CD8-positive, alpha-beta memory T cell (primary cell): ENCODE measurements at regions not wholly inside any gene's neighbourhood (a gene's known extent, or its start where the extent isn't known, plus 50 kb on each side); places are given as distances from the start of the nearest gene placed in this dataset.

Experiments
- CTCF ChIA-PET: fragments of 350-600 bp; sonication (Branson Sonifier 250); formaldehyde crosslinking; loops from one replicate; lab custom pipeline; 2021; ENCODE audit warnings: antibody characterized with exemption; lab: Charles Lee
- POLR2A ChIA-PET: fragments of 350-600 bp; sonication (Branson Sonifier 250); formaldehyde crosslinking; loops from one replicate; lab custom pipeline; 2021; ENCODE audit warnings: antibody characterized with exemption; lab: Charles Lee
- DNase-seq, 5 donors: peaks; one replicate each; pipeline versions ENCODE4 v3.0.0 to v3.0.0-alpha.2; 2020 to 2022; ENCODE audit warnings: mixed read lengths in 1 of 5
- H3K27ac ChIP-seq: one replicate; pipeline ENCODE4 v1.7.0; 2013; ENCODE audit warnings: low read depth, mild to moderate bottlenecking, low read length, moderate library complexity
- H3K27me3 ChIP-seq: 2 replicates; pipeline ENCODE4 v1.7.0; 2013; ENCODE audit warnings: low read length, mild to moderate bottlenecking; ENCODE audit not compliant: insufficient read depth, poor library complexity, severe bottlenecking
- H3K36me3 ChIP-seq: 2 replicates; pipeline ENCODE4 v1.7.0; 2013; ENCODE audit warnings: mild to moderate bottlenecking, low read length, moderate library complexity; ENCODE audit not compliant: insufficient read depth
- H3K4me1 ChIP-seq: 2 replicates; pipeline ENCODE4 v1.7.0; 2013; ENCODE audit warnings: mild to moderate bottlenecking, low read length, moderate library complexity; ENCODE audit not compliant: insufficient read depth
- H3K4me3 ChIP-seq: 2 replicates; pipeline ENCODE4 v1.7.0; 2013; ENCODE audit warnings: mild to moderate bottlenecking, low read length
- H3K9me3 ChIP-seq: 2 replicates; pipeline ENCODE4 v1.7.0; 2013; ENCODE audit warnings: mild to moderate bottlenecking, low read length
- H3K27ac Mint-ChIP-seq, 8 donors: one replicate each; pipeline ENCODE4 v1.8.0; 2020 to 2021; ENCODE audit warnings: mixed read lengths in 8 of 8, mild to moderate bottlenecking in 6 of 8, inconsistent platforms in 3 of 8, moderate library complexity in 3 of 8
- H3K27me3 Mint-ChIP-seq, 2 donors: one replicate each; pipeline ENCODE4 v1.8.0; 2020 to 2021; ENCODE audit warnings: mixed read lengths in 2 of 2, mild to moderate bottlenecking in 1 of 2, moderate library complexity in 1 of 2
- H3K36me3 Mint-ChIP-seq, 3 donors: one replicate each; pipeline ENCODE4 v1.8.0; 2020 to 2021; ENCODE audit warnings: mixed read lengths in 3 of 3, inconsistent platforms in 1 of 3, mild to moderate bottlenecking in 1 of 3
- H3K4me1 Mint-ChIP-seq, 3 donors: one replicate each; pipeline ENCODE4 v1.8.0; 2020 to 2021; ENCODE audit warnings: mixed read lengths in 3 of 3, inconsistent platforms in 1 of 3, mild to moderate bottlenecking in 1 of 3
- H3K4me3 Mint-ChIP-seq, 7 donors: one replicate each; pipeline ENCODE4 v1.8.0; 2020 to 2021; ENCODE audit warnings: mixed read lengths in 7 of 7, mild to moderate bottlenecking in 6 of 7, moderate library complexity in 4 of 7, inconsistent platforms in 2 of 7
- H3K9me3 Mint-ChIP-seq, 5 donors: one replicate each; pipeline ENCODE4 v1.8.0; 2020 to 2022; ENCODE audit warnings: mixed read lengths in 5 of 5, mild to moderate bottlenecking in 3 of 5, moderate library complexity in 2 of 5, inconsistent platforms in 1 of 5

- H3K4me1 ChIP-seq, result no peaks in the 10 kb centered on the region
- H3K9me3 Mint-ChIP-seq, result no peaks in the 10 kb centered on the region
- H3K27ac ChIP-seq, result no peak overlapping the region
- peaks cover 0 to 5% (median 3%) of the 10 kb centered on the region in 3 donors for H3K36me3 Mint-ChIP-seq
- no peak overlapping the region for H3K4me3 Mint-ChIP-seq
- H3K27me3 ChIP-seq, result peaks cover 3% of the 10 kb centered on the region
- no peak overlapping the region for H3K27ac Mint-ChIP-seq
- CTCF ChIA-PET, result no interaction called here
- H3K27me3 Mint-ChIP-seq, result peaks cover 9 to 11% of the 10 kb centered on the region in 2 donors
- POLR2A ChIA-PET, result no interaction called here
- H3K4me3 ChIP-seq, result no peak overlapping the region
- H3K36me3 ChIP-seq, result no peaks in the 10 kb centered on the region
- no peaks in the 10 kb centered on the region for H3K9me3 ChIP-seq
- H3K4me1 Mint-ChIP-seq, result no peaks in the 10 kb centered on the region
- no peak for DNase-seq
Observed at GRCh38 chr6:40782355-40782754, 195.2 kb upstream of the LRFN2 start.

- POLR2A ChIA-PET, result no interaction called here
- no peak overlapping the region for H3K4me3 Mint-ChIP-seq
Observed at GRCh38 chr6:40780637-40781036, 193.5 kb upstream of the LRFN2 start.

DNA sequence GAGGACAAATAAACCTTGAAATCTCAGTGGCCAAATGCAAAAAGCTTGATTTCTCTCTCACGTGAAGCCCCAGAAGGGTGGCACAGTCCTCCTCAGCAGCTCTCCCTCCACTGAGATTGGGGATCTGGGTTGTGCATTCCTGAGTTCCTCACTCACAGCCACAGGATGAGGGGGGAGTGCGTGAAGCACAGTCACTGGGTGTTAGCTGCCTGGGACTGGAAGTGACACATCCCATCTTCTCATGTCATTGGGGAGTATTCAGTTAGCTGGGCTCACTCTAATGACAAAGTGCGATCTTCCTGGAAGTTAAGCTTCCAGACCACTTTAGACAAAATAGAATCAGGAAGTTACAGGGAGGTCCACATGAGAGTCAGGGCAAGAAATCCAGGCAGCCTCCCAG is 192.2 kb upstream of the LRFN2 start:
- Mint-ChIP-seq H3K36me3 (peaks cover 0 to 5% (median 0%) of the 10 kb centered on the region in 3 donors), H3K27me3 (peaks cover 5 to 9% of the 10 kb centered on the region in 2 donors), H3K4me1 (no peaks in the 10 kb centered on the region), H3K9me3 (no peaks in the 10 kb centered on the region), H3K27ac (no peak overlapping the region), H3K4me3 (no peak overlapping the region)
- Histone ChIP-seq H3K4me1 (no peaks in the 10 kb centered on the region), H3K9me3 (no peaks in the 10 kb centered on the region), H3K27me3 (peaks cover 3% of the 10 kb centered on the region), H3K36me3 (no peaks in the 10 kb centered on the region), H3K27ac (no peak overlapping the region), H3K4me3 (no peak overlapping the region)
- POLR2A ChIA-PET, result no interaction called here
- CTCF ChIA-PET, result no interaction called here
- DNase-seq, result no peak

More at GRCh38 chr6:40780637-40781036, 193.5 kb upstream of the LRFN2 start:
- CTCF ChIA-PET, result no interaction called here
- peaks cover 9 to 11% of the 10 kb centered on the region in 2 donors for H3K27me3 Mint-ChIP-seq
- H3K4me3 ChIP-seq, result no peak overlapping the region
- H3K9me3 ChIP-seq, result no peaks in the 10 kb centered on the region
- H3K27me3 ChIP-seq, result peaks cover 3% of the 10 kb centered on the region
- H3K36me3 Mint-ChIP-seq, result peaks cover 0 to 5% (median 3%) of the 10 kb centered on the region in 3 donors
- no peak overlapping the region for H3K27ac ChIP-seq
- H3K4me1 ChIP-seq, result no peaks in the 10 kb centered on the region
- H3K9me3 Mint-ChIP-seq, result no peaks in the 10 kb centered on the region
- H3K4me1 Mint-ChIP-seq, result no peaks in the 10 kb centered on the region
- H3K27ac Mint-ChIP-seq, result no peak overlapping the region
- no peak for DNase-seq
- no peaks in the 10 kb centered on the region for H3K36me3 ChIP-seq

DNA sequence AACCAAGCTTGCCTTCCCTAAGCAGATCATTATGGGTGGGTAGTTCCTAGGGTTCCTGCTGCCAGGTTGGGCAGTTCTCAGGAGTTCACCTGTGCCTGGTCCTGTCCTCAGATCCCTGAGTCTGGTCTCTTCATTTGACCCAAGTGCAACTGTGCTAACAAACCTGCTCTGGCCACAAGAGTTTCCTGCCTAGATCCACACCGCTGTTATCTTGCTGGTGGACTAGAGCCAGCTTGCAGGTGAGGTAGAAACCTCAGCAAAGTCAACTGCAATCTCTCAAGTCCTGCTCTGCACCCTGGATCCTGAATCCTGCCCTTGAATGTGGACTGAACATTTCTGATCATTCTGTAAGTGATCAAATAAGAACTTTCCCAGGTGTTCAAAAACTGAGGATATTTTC is 191.8 kb upstream of the LRFN2 start:
- Histone ChIP-seq H3K4me1 (no peaks in the 10 kb centered on the region), H3K9me3 (no peaks in the 10 kb centered on the region), H3K27me3 (peaks cover 3% of the 10 kb centered on the region), H3K27ac (no peak overlapping the region), H3K4me3 (no peak overlapping the region), H3K36me3 (no peaks in the 10 kb centered on the region)
- CTCF ChIA-PET, result no interaction called here
- Mint-ChIP-seq H3K36me3 (peaks cover 0 to 5% (median 0%) of the 10 kb centered on the region in 3 donors), H3K4me3 (no peak overlapping the region), H3K27me3 (peaks cover 5 to 9% of the 10 kb centered on the region in 2 donors), H3K9me3 (no peaks in the 10 kb centered on the region), H3K4me1 (no peaks in the 10 kb centered on the region), H3K27ac (no peak overlapping the region)
- no peak for DNase-seq
- POLR2A ChIA-PET, result no interaction called here

DNA sequence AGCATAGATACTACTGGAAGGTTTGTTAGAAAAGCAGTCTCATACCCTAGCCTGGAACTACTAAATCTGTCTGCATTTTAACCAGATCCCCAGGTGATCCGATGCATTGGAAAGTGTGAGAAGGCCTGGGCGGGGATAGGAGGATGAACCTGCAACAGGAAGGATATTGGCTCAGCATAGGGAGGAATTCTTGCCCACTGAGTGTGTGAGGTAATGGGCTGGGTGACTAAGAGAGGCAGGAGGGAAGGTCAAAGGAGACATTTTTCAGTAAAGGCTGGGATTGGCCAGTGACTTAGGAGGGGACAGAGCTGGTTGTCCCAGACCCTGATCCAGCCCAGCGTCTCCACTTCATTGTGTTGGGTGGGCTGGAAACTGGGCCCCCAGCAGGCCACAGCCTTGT is 191.0 kb upstream of the LRFN2 start:
- CTCF ChIA-PET, result no interaction called here
- no peak overlapping the region for H3K27ac Mint-ChIP-seq
- POLR2A ChIA-PET, result no interaction called here

GRCh38 chr6:40774932-40775331 is 187.8 kb upstream of the LRFN2 start:
- H3K9me3 ChIP-seq, result no peaks in the 10 kb centered on the region
- H3K9me3 Mint-ChIP-seq, result peaks cover 0 to 3% (median 0%) of the 10 kb centered on the region in 5 donors
- ChIA-PET CTCF (no interaction called here), POLR2A (no interaction called here)
- H3K27ac ChIP-seq, result no peak overlapping the region
- no peaks in the 10 kb centered on the region for H3K36me3 ChIP-seq
- DNase-seq, result no peak
- no peaks in the 10 kb centered on the region for H3K4me1 ChIP-seq
- peaks cover 3% of the 10 kb centered on the region for H3K27me3 ChIP-seq
- H3K4me3 ChIP-seq, result no peak overlapping the region
- H3K27me3 Mint-ChIP-seq, result peaks cover 4 to 11% of the 10 kb centered on the region in 2 donors
- no peak overlapping the region for H3K27ac Mint-ChIP-seq
- H3K4me3 Mint-ChIP-seq, result no peak overlapping the region
- H3K4me1 Mint-ChIP-seq, result no peaks in the 10 kb centered on the region
- H3K36me3 Mint-ChIP-seq, result no peaks in the 10 kb centered on the region

More for the DNA sequence above, 191.0 kb upstream of the LRFN2 start:
- no peaks in the 10 kb centered on the region for H3K4me1 Mint-ChIP-seq
- H3K4me3 ChIP-seq, result no peak overlapping the region
- peaks cover 0 to 5% (median 0%) of the 10 kb centered on the region in 3 donors for H3K36me3 Mint-ChIP-seq
- no peak overlapping the region for H3K27ac ChIP-seq
- no peaks in the 10 kb centered on the region for H3K9me3 ChIP-seq
- no peak overlapping the region for H3K4me3 Mint-ChIP-seq
- peaks cover 5 to 7% of the 10 kb centered on the region in 2 donors for H3K27me3 Mint-ChIP-seq
- no peak for DNase-seq
- no peaks in the 10 kb centered on the region for H3K4me1 ChIP-seq
- no peaks in the 10 kb centered on the region for H3K36me3 ChIP-seq
- H3K9me3 Mint-ChIP-seq, result no peaks in the 10 kb centered on the region
- peaks cover 3% of the 10 kb centered on the region for H3K27me3 ChIP-seq

DNA sequence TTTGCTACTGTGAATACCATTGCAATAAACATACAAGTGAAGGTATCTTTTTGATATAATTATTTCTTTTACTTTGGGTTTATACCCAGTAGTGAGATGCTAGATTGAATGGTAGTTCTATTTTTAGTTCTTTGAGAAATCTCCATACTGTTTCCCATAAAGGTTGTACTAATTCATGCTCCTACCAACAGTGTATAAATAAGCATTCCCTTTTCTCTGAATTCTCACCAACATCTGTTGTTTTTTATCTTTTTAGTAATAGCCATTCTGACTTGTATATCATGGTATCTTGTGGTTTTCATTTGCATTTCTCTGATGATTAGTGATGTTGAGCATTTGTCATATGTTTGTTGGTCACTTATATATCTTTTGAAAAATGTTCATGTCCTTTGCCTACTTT is 183.6 kb upstream of the LRFN2 start:
- CTCF ChIA-PET, result no interaction called here
- H3K4me1 ChIP-seq, result no peaks in the 10 kb centered on the region
- peaks cover 3 to 6% of the 10 kb centered on the region in 2 donors for H3K27me3 Mint-ChIP-seq

GRCh38 chr6:40764726-40765125 is 177.6 kb upstream of the LRFN2 start:
- ChIA-PET POLR2A (no interaction called here), CTCF (no interaction called here)
- H3K36me3 Mint-ChIP-seq, result no peaks in the 10 kb centered on the region
- no peaks in the 10 kb centered on the region for H3K9me3 Mint-ChIP-seq
- H3K27ac Mint-ChIP-seq, result no peak overlapping the region
- Histone ChIP-seq H3K36me3 (no peaks in the 10 kb centered on the region), H3K9me3 (no peaks in the 10 kb centered on the region), H3K27ac (no peak overlapping the region), H3K4me3 (no peak overlapping the region), H3K27me3 (no peaks in the 10 kb centered on the region), H3K4me1 (no peaks in the 10 kb centered on the region)
- DNase-seq, result no peak
- peaks cover 5% of the 10 kb centered on the region in 2 donors for H3K27me3 Mint-ChIP-seq
- no peaks in the 10 kb centered on the region for H3K4me1 Mint-ChIP-seq
- no peak overlapping the region for H3K4me3 Mint-ChIP-seq

More for the DNA sequence above, 183.6 kb upstream of the LRFN2 start:
- Histone ChIP-seq H3K27me3 (no peaks in the 10 kb centered on the region), H3K9me3 (no peaks in the 10 kb centered on the region), H3K27ac (no peak overlapping the region), H3K4me3 (no peak overlapping the region), H3K36me3 (no peaks in the 10 kb centered on the region)
- no peak for DNase-seq
- Mint-ChIP-seq H3K4me3 (no peak overlapping the region), H3K27ac (no peak overlapping the region), H3K9me3 (peaks cover 0 to 3% (median 0%) of the 10 kb centered on the region in 5 donors), H3K36me3 (no peaks in the 10 kb centered on the region), H3K4me1 (no peaks in the 10 kb centered on the region)
- POLR2A ChIA-PET, result no interaction called here

GRCh38 chr6:40762981-40763380 is 175.8 kb upstream of the LRFN2 start:
- H3K4me1 Mint-ChIP-seq, result no peaks in the 10 kb centered on the region

More at GRCh38 chr6:40762981-40763380, 175.8 kb upstream of the LRFN2 start:
- Mint-ChIP-seq H3K27me3 (peaks cover 5 to 16% of the 10 kb centered on the region in 2 donors), H3K9me3 (no peaks in the 10 kb centered on the region), H3K36me3 (no peaks in the 10 kb centered on the region), H3K27ac (peak overlapping the region in 1 of 8 donors; percentile 42), H3K4me3 (no peak overlapping the region)
- Histone ChIP-seq H3K27ac (no peak overlapping the region), H3K27me3 (no peaks in the 10 kb centered on the region), H3K36me3 (no peaks in the 10 kb centered on the region), H3K9me3 (no peaks in the 10 kb centered on the region), H3K4me3 (no peak overlapping the region), H3K4me1 (no peaks in the 10 kb centered on the region)
- no peak for DNase-seq
- CTCF ChIA-PET, result no interaction called here
- POLR2A ChIA-PET, result no interaction called here
